ENCODE measurements at regions not wholly inside any gene's neighbourhood (a gene's known extent, or its start where the extent isn't known, plus 50 kb on each side); places are given as distances from the start of the nearest gene placed in this dataset.

DNA sequence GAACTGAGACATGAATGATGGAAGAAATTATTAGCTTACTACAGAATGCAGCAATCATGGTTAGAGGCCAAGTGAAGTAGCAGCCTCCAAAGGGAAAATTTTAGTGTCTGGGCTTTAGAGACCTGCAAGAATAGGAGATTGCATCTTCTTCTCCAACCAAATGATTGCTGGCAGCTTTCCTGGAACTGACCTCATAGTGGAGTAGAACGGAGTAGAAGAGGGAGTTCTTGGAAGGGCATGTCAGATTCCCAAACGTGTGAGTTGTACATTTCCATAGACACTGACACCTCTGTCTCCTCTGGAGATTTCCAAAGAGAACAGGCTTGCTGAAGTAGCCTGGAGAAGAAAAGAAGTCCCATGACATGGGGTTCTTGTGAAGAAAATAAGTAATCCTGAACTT is 169.8 kb upstream of the ERBB4 start:
- DNase-seq (ENCODE audit: low spot score): no peak

GRCh38 chr2:212695426-212695825 is 156.8 kb upstream of the ERBB4 start:
- no peak for DNase-seq (ENCODE audit: low spot score)

DNA sequence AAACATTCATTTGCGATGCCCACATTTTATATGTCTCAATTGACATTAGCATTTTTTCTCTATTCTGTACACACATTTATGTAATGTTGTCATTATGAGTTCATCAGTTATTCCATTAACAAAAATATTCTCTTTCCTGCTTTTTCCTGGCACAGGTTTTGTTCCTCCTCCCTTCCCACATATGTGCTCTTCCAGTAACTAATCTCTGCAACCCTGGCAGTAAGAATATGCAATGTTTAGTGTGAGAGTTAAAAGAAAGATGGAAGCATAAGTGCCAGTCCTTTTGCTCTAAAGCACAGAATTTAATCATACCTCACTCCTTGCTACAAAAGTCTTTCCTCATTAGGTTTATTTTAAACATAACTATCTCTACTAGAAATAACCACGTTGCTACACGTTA is 155.8 kb upstream of the ERBB4 start:
- DNase-seq (ENCODE audit: low spot score): no peak

- DNase-seq (ENCODE audit: low spot score): no peak
These were observed 153.9 kb upstream of the ERBB4 start for GRCh38 chr2:212692466-212692865.

- DNase-seq (ENCODE audit: low spot score): peak; percentile 40
These were observed 147.8 kb upstream of the ERBB4 start for GRCh38 chr2:212686285-212686895.

DNA sequence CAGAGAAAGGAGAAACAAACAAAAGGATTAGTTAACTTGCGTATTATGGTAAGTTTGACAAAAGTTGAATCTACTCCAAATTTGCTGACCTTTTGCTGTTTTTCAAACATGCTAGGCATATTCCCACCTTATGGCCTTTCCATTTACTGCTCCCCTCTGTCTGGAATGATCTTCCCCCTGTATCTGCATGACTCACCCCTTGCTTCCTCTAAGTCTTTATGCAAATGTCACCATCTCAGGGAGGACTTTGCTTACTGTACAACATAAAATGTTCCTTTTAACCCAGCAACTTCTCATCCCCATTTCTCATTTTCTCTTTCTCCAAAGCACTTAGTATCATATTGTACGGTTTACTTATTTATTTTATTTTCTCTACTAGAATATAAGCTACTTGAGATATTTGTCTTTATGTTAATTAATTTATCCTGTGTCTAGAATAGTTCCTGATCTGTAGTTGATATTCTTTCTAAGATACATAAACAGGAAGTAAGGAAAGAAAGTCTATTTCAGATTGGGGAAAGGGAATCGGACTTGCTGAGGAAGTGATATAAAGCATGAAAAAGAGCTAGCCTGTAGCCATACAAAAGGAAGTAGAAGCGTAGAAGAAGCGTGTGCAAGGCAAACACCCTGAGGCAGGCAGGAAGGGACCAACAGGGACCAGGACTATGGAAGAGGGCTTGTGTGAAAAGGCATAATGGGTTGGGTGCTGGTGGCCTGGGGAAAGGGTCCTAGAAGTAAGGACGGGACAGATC is 144.9 kb upstream of the ERBB4 start:
- DNase-seq (ENCODE audit: low spot score): no peak

- DNase-seq (ENCODE audit: low spot score): no peak
These were observed 144.3 kb upstream of the ERBB4 start for GRCh38 chr2:212682937-212683336.

GRCh38 chr2:212677466-212677865 is 138.9 kb upstream of the ERBB4 start:
- no peak for DNase-seq (ENCODE audit: low spot score)

- no peak for DNase-seq (ENCODE audit: low spot score)
These were observed 133.6 kb upstream of the ERBB4 start for GRCh38 chr2:212672186-212672585.

- peak; percentile 15 for DNase-seq (ENCODE audit: low spot score)
These were observed 131.2 kb upstream of the ERBB4 start for GRCh38 chr2:212669761-212670160.

GRCh38 chr2:212667751-212668316 is 129.2 kb upstream of the ERBB4 start:
- DNase-seq (ENCODE audit: low spot score): no peak

DNA sequence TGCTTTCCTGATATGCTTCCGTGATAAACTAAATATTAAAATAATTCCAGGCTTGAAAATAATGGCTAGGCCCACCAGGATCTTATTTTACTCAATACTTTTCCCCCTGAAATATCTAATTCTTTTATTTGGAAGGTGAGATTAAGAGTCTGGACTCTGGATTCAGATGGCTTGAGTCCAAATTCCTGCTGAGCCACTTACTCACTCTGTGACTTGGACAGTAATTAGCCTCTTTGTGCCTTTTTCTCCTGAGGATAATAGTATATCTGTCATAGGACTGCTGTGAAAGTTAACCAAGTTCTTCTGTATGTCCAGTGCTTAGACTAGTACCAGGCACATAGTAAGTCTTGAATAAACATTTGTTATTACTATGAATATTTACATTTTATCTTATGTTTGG is 127.3 kb upstream of the ERBB4 start:
- no peak for DNase-seq (ENCODE audit: low spot score)

GRCh38 chr2:212659441-212659840 is 120.8 kb upstream of the ERBB4 start:
- DNase-seq (ENCODE audit: low spot score): no peak

GRCh38 chr2:212649646-212650045 is 111.0 kb upstream of the ERBB4 start:
- DNase-seq (ENCODE audit: low spot score): no peak

- DNase-seq (ENCODE audit: low spot score): no peak
These were observed 108.2 kb upstream of the ERBB4 start for GRCh38 chr2:212646698-212647366.

- DNase-seq (ENCODE audit: low spot score): no peak
These were observed 105.7 kb upstream of the ERBB4 start for GRCh38 chr2:212644195-212644837.

GRCh38 chr2:212640428-212640827 is 101.8 kb upstream of the ERBB4 start:
- no peak for DNase-seq (ENCODE audit: low spot score)

- no peak for DNase-seq (ENCODE audit: low spot score)
These were observed 100.1 kb upstream of the ERBB4 start for GRCh38 chr2:212638694-212639093.

DNA sequence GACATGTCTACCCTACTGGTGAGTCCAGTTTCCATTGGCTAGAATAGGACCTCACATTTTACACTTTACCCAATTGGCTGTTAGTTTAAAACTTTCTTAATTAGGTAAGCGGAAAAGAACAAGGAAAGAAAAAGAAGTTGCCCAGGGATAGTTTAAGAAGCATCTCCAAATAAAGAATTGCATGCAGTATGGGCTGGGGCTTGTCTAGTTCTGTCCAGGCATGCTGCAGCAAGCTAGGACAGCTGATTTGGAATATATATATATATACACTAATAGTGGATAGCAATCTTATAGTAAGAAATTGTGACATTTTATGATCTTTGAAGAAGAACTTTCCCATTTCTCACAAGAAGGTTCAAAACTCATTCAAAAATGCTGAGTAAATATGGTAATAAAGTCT is 90.0 kb upstream of the ERBB4 start:
- no peak for DNase-seq (ENCODE audit: low spot score)

GRCh38 chr2:212626371-212626918 is 87.8 kb upstream of the ERBB4 start:
- no peak for DNase-seq (ENCODE audit: low spot score)

DNA sequence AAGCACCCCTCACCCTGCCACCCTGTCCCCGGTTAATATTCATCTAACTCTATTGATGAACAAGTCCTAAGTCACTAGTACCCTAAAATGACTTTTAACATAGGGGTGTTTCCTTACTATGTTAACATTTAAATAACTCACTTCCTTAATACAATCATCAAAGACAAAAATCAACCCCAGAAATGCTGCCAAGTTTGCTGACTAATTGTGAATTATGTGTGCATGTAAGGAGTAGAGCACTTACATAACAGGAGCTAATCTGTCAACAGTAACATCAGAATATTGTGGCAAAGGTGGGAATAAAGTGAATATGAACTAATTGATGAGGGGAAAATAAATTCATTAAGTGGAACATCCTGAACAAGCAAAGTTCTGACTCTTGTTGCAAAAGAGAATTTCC is 81.4 kb upstream of the ERBB4 start:
- DNase-seq (ENCODE audit: low spot score): no peak

- DNase-seq (ENCODE audit: low spot score): no peak
These were observed 80.0 kb upstream of the ERBB4 start for GRCh38 chr2:212618636-212619035.
